ENCODE measurements at regions not wholly inside any gene's neighbourhood (a gene's known extent, or its start where the extent isn't known, plus 50 kb on each side); places are given as distances from the start of the nearest gene placed in this dataset.

GRCh38 chr9:89796606-89797005 is 191.8 kb downstream of the GADD45G start:
- Histone ChIP-seq H3K36me3 (ENCODE audit: control insufficient read depth in 2 of 2, insufficient read depth in 2 of 2, low read length in 2 of 2) (no peaks in the 10 kb centered on the region), H3K4me1 (ENCODE audit: control insufficient read depth in 2 of 2, insufficient read depth in 2 of 2, low read length in 2 of 2) (no peaks in the 10 kb centered on the region), H3K27me3 (ENCODE audit: control insufficient read depth in 2 of 2, insufficient read depth in 2 of 2, low read length in 2 of 2) (no peaks in the 10 kb centered on the region), H3K27ac (ENCODE audit: low read depth in 2 of 2, low read length in 2 of 2) (no peak overlapping the region), H3K9ac (ENCODE audit: low read depth in 1 of 2, low read length in 2 of 2) (no peak overlapping the region), H3K4me3 (ENCODE audit: low read length in 2 of 2) (no peak overlapping the region), H3K9me3 (ENCODE audit: control insufficient read depth in 2 of 2, low read length in 2 of 2) (no peaks in the 10 kb centered on the region)

DNA sequence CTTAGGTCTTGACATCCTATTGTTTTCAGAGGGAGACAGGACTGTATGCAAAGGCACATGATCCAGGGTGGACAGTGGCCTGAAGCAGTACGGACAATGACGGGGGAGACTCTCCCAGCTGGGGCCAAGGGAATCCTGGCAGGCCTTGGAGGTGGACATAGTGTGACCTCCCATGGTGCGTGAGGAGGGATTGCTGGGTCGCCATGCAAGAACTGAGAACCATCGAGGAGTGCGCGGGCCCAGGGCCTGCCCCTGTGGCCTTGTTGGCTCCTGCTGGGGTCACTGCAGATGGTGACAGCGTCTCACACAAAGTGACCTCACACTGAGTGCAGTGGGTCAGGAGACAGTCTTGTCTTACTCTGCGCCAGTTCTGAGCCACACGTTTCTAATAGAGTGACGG is 192.4 kb downstream of the GADD45G start:
- H3K9ac ChIP-seq (ENCODE audit: low read depth in 1 of 2, low read length in 2 of 2), result no peak overlapping the region
- no peaks in the 10 kb centered on the region for H3K9me3 ChIP-seq (ENCODE audit: control insufficient read depth in 2 of 2, low read length in 2 of 2)
- no peaks in the 10 kb centered on the region for H3K27me3 ChIP-seq (ENCODE audit: control insufficient read depth in 2 of 2, insufficient read depth in 2 of 2, low read length in 2 of 2)
- H3K27ac ChIP-seq (ENCODE audit: low read depth in 2 of 2, low read length in 2 of 2), result no peak overlapping the region
- H3K4me3 ChIP-seq (ENCODE audit: low read length in 2 of 2), result no peak overlapping the region
- H3K36me3 ChIP-seq (ENCODE audit: control insufficient read depth in 2 of 2, insufficient read depth in 2 of 2, low read length in 2 of 2), result no peaks in the 10 kb centered on the region
- no peaks in the 10 kb centered on the region for H3K4me1 ChIP-seq (ENCODE audit: control insufficient read depth in 2 of 2, insufficient read depth in 2 of 2, low read length in 2 of 2)

GRCh38 chr9:89797937-89798455 is 193.2 kb downstream of the GADD45G start:
- Histone ChIP-seq H3K9me3 (ENCODE audit: control insufficient read depth in 2 of 2, low read length in 2 of 2) (no peaks in the 10 kb centered on the region), H3K9ac (ENCODE audit: low read depth in 1 of 2, low read length in 2 of 2) (no peak overlapping the region), H3K27ac (ENCODE audit: low read depth in 2 of 2, low read length in 2 of 2) (no peak overlapping the region), H3K4me1 (ENCODE audit: control insufficient read depth in 2 of 2, insufficient read depth in 2 of 2, low read length in 2 of 2) (no peaks in the 10 kb centered on the region), H3K27me3 (ENCODE audit: control insufficient read depth in 2 of 2, insufficient read depth in 2 of 2, low read length in 2 of 2) (no peaks in the 10 kb centered on the region), H3K36me3 (ENCODE audit: control insufficient read depth in 2 of 2, insufficient read depth in 2 of 2, low read length in 2 of 2) (no peaks in the 10 kb centered on the region), H3K4me3 (ENCODE audit: low read length in 2 of 2) (no peak overlapping the region)

- no peaks in the 10 kb centered on the region for H3K9me3 ChIP-seq (ENCODE audit: control insufficient read depth in 2 of 2, low read length in 2 of 2)
- no peaks in the 10 kb centered on the region for H3K4me1 ChIP-seq (ENCODE audit: control insufficient read depth in 2 of 2, insufficient read depth in 2 of 2, low read length in 2 of 2)
- no peaks in the 10 kb centered on the region for H3K36me3 ChIP-seq (ENCODE audit: control insufficient read depth in 2 of 2, insufficient read depth in 2 of 2, low read length in 2 of 2)
- no peak overlapping the region for H3K27ac ChIP-seq (ENCODE audit: low read depth in 2 of 2, low read length in 2 of 2)
- H3K27me3 ChIP-seq (ENCODE audit: control insufficient read depth in 2 of 2, insufficient read depth in 2 of 2, low read length in 2 of 2), result no peaks in the 10 kb centered on the region
- no peak overlapping the region for H3K9ac ChIP-seq (ENCODE audit: low read depth in 1 of 2, low read length in 2 of 2)
- no peak overlapping the region for H3K4me3 ChIP-seq (ENCODE audit: low read length in 2 of 2)
These were observed 193.8 kb downstream of the GADD45G start for GRCh38 chr9:89798547-89799120.

DNA sequence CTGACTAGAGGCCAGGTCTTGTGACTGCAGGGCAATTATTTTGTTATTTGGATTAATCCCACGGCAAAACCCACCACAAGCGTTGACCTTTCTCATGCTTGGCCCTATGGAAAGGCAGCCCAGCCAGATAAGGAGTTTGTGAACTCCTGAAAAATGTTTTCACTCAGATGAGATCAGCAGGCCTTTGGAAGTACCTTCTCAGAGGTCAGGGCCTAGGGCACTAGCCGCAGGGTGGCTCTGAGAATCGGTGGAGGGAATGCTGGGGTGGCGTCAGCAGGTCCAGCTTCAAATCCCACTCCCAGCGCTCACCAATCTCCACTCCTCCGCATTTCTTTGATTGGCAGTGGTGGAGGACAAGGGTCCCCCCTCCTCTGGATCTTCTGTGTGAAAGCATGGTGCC is 194.4 kb downstream of the GADD45G start:
- H3K9ac ChIP-seq (ENCODE audit: low read depth in 1 of 2, low read length in 2 of 2), result no peak overlapping the region
- no peaks in the 10 kb centered on the region for H3K36me3 ChIP-seq (ENCODE audit: control insufficient read depth in 2 of 2, insufficient read depth in 2 of 2, low read length in 2 of 2)
- H3K4me1 ChIP-seq (ENCODE audit: control insufficient read depth in 2 of 2, insufficient read depth in 2 of 2, low read length in 2 of 2), result no peaks in the 10 kb centered on the region
- H3K27me3 ChIP-seq (ENCODE audit: control insufficient read depth in 2 of 2, insufficient read depth in 2 of 2, low read length in 2 of 2), result no peaks in the 10 kb centered on the region
- H3K27ac ChIP-seq (ENCODE audit: low read depth in 2 of 2, low read length in 2 of 2), result no peak overlapping the region
- H3K9me3 ChIP-seq (ENCODE audit: control insufficient read depth in 2 of 2, low read length in 2 of 2), result no peaks in the 10 kb centered on the region
- no peak overlapping the region for H3K4me3 ChIP-seq (ENCODE audit: low read length in 2 of 2)

- no peak overlapping the region for H3K27ac ChIP-seq (ENCODE audit: low read depth in 2 of 2, low read length in 2 of 2)
- H3K4me3 ChIP-seq (ENCODE audit: low read length in 2 of 2), result no peak overlapping the region
- H3K36me3 ChIP-seq (ENCODE audit: control insufficient read depth in 2 of 2, insufficient read depth in 2 of 2, low read length in 2 of 2), result no peaks in the 10 kb centered on the region
- no peak overlapping the region for H3K9ac ChIP-seq (ENCODE audit: low read depth in 1 of 2, low read length in 2 of 2)
- H3K4me1 ChIP-seq (ENCODE audit: control insufficient read depth in 2 of 2, insufficient read depth in 2 of 2, low read length in 2 of 2), result no peaks in the 10 kb centered on the region
- H3K9me3 ChIP-seq (ENCODE audit: control insufficient read depth in 2 of 2, low read length in 2 of 2), result no peaks in the 10 kb centered on the region
- H3K27me3 ChIP-seq (ENCODE audit: control insufficient read depth in 2 of 2, insufficient read depth in 2 of 2, low read length in 2 of 2), result no peaks in the 10 kb centered on the region
These were observed 195.0 kb downstream of the GADD45G start for GRCh38 chr9:89799766-89800165.

DNA sequence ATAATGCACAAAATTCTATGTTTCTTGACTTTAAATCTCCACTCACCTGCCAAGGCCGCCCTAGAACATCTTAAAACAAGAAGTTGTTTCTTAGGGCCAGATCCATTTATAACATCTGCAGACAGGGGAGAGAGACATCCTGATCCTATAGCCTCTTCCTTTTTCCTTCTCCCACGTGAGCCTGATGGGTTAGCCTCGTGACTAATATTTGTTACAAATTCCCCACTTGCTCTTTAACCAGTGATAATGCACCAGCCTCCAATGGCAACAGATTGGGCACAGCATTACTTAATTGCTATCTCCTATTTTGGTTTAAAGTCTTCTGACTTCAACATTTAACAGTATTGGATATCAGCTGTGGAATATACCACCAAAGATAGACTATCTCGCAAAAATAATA is 196.5 kb downstream of the GADD45G start:
- no peak overlapping the region for H3K27ac ChIP-seq (ENCODE audit: low read depth in 2 of 2, low read length in 2 of 2)
- H3K9me3 ChIP-seq (ENCODE audit: control insufficient read depth in 2 of 2, low read length in 2 of 2), result no peaks in the 10 kb centered on the region
- no peaks in the 10 kb centered on the region for H3K27me3 ChIP-seq (ENCODE audit: control insufficient read depth in 2 of 2, insufficient read depth in 2 of 2, low read length in 2 of 2)
- no peaks in the 10 kb centered on the region for H3K36me3 ChIP-seq (ENCODE audit: control insufficient read depth in 2 of 2, insufficient read depth in 2 of 2, low read length in 2 of 2)
- H3K4me1 ChIP-seq (ENCODE audit: control insufficient read depth in 2 of 2, insufficient read depth in 2 of 2, low read length in 2 of 2), result no peaks in the 10 kb centered on the region
- no peak overlapping the region for H3K9ac ChIP-seq (ENCODE audit: low read depth in 1 of 2, low read length in 2 of 2)
- H3K4me3 ChIP-seq (ENCODE audit: low read length in 2 of 2), result no peak overlapping the region

- no peaks in the 10 kb centered on the region for H3K36me3 ChIP-seq (ENCODE audit: control insufficient read depth in 2 of 2, insufficient read depth in 2 of 2, low read length in 2 of 2)
- H3K4me1 ChIP-seq (ENCODE audit: control insufficient read depth in 2 of 2, insufficient read depth in 2 of 2, low read length in 2 of 2), result no peaks in the 10 kb centered on the region
- no peak overlapping the region for H3K4me3 ChIP-seq (ENCODE audit: low read length in 2 of 2)
- H3K9ac ChIP-seq (ENCODE audit: low read depth in 1 of 2, low read length in 2 of 2), result no peak overlapping the region
- H3K9me3 ChIP-seq (ENCODE audit: control insufficient read depth in 2 of 2, low read length in 2 of 2), result no peaks in the 10 kb centered on the region
- H3K27me3 ChIP-seq (ENCODE audit: control insufficient read depth in 2 of 2, insufficient read depth in 2 of 2, low read length in 2 of 2), result no peaks in the 10 kb centered on the region
- no peak overlapping the region for H3K27ac ChIP-seq (ENCODE audit: low read depth in 2 of 2, low read length in 2 of 2)
These were observed 197.2 kb downstream of the GADD45G start for GRCh38 chr9:89801742-89802670.

GRCh38 chr9:89802781-89803355 is 198.1 kb downstream of the GADD45G start:
- H3K27ac ChIP-seq (ENCODE audit: low read depth in 2 of 2, low read length in 2 of 2), result no peak overlapping the region
- H3K27me3 ChIP-seq (ENCODE audit: control insufficient read depth in 2 of 2, insufficient read depth in 2 of 2, low read length in 2 of 2), result no peaks in the 10 kb centered on the region
- no peak overlapping the region for H3K4me3 ChIP-seq (ENCODE audit: low read length in 2 of 2)
- no peaks in the 10 kb centered on the region for H3K9me3 ChIP-seq (ENCODE audit: control insufficient read depth in 2 of 2, low read length in 2 of 2)
- no peaks in the 10 kb centered on the region for H3K36me3 ChIP-seq (ENCODE audit: control insufficient read depth in 2 of 2, insufficient read depth in 2 of 2, low read length in 2 of 2)
- no peak overlapping the region for H3K9ac ChIP-seq (ENCODE audit: low read depth in 1 of 2, low read length in 2 of 2)
- no peaks in the 10 kb centered on the region for H3K4me1 ChIP-seq (ENCODE audit: control insufficient read depth in 2 of 2, insufficient read depth in 2 of 2, low read length in 2 of 2)

DNA sequence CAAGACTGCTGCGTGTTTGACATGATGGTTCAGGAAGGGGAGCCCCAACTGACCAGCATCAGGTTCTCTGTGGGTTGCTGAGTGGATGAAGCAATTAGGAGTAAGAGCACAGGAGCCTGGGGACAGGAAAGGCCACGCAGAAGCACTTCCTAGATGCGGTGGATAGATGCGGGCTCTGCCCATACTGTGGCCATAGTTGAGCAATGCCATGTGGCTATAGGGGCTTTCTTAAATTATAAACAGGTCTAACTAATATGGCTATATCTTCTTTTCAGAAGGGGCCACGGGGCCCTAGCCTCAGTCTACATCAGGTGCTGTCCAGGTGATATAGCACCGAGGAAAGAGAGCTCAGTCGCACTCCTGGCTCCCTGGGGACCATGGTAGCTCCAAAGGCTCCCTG is 198.6 kb downstream of the GADD45G start:
- Histone ChIP-seq H3K9me3 (ENCODE audit: control insufficient read depth in 2 of 2, low read length in 2 of 2) (no peaks in the 10 kb centered on the region), H3K36me3 (ENCODE audit: control insufficient read depth in 2 of 2, insufficient read depth in 2 of 2, low read length in 2 of 2) (no peaks in the 10 kb centered on the region), H3K27me3 (ENCODE audit: control insufficient read depth in 2 of 2, insufficient read depth in 2 of 2, low read length in 2 of 2) (no peaks in the 10 kb centered on the region), H3K27ac (ENCODE audit: low read depth in 2 of 2, low read length in 2 of 2) (no peak overlapping the region), H3K4me1 (ENCODE audit: control insufficient read depth in 2 of 2, insufficient read depth in 2 of 2, low read length in 2 of 2) (no peaks in the 10 kb centered on the region), H3K4me3 (ENCODE audit: low read length in 2 of 2) (no peak overlapping the region), H3K9ac (ENCODE audit: low read depth in 1 of 2, low read length in 2 of 2) (no peak overlapping the region)

Measured in mucosa of rectum (tissue), 2 donors.